Dermis microvascular lymphatic vessel endothelial cell (primary cell): ENCODE measurements at regions not wholly inside any gene's neighbourhood (a gene's known extent, or its start where the extent isn't known, plus 50 kb on each side); places are given as distances from the start of the nearest gene placed in this dataset.
"Not testable (repeated sequence)": the region's sequence is repeated elsewhere in the genome, so short reads cannot be mapped to it uniquely, and the experiment has no call there.

ENCODE experiments used
- DNase-seq, 2 donors: peaks; one replicate each; pipeline versions ENCODE4 v3.0.0 to v3.0.0-alpha.2; 2010; ENCODE audit warnings: low read depth in 2 of 2

- no peak for DNase-seq
Measured at GRCh38 chr15:70236341-70237086, 138.8 kb upstream of the TLE3 start.

GRCh38 chr15:70235347-70235746, 137.6 kb upstream of the TLE3 start:
- DNase-seq, result no peak

GRCh38 chr15:70234256-70234905, 136.7 kb upstream of the TLE3 start:
- DNase-seq, result no peak

- no peak for DNase-seq
Measured at GRCh38 chr15:70231484-70231883, 133.8 kb upstream of the TLE3 start.

GRCh38 chr15:70227918-70228317, 130.2 kb upstream of the TLE3 start:
- DNase-seq, result not testable (repeated sequence)

- no peak for DNase-seq
Measured at GRCh38 chr15:70227147-70227546, 129.4 kb upstream of the TLE3 start.

- no peak for DNase-seq
Measured at GRCh38 chr15:70226337-70226980, 128.7 kb upstream of the TLE3 start.

GRCh38 chr15:70225416-70225815, 127.7 kb upstream of the TLE3 start:
- no peak for DNase-seq

- peak in 1 of 2 donors; percentile 6 for DNase-seq
Measured at GRCh38 chr15:70222606-70223005, 124.9 kb upstream of the TLE3 start.

- no peak for DNase-seq
Measured at GRCh38 chr15:70220490-70221096, 122.9 kb upstream of the TLE3 start.

- DNase-seq, result no peak
Measured at GRCh38 chr15:70219966-70220365, 122.2 kb upstream of the TLE3 start.

- DNase-seq, result no peak
Measured at GRCh38 chr15:70219256-70219895, 121.7 kb upstream of the TLE3 start.

GRCh38 chr15:70217226-70218160, 119.8 kb upstream of the TLE3 start:
- no peak for DNase-seq

- no peak for DNase-seq
Measured at GRCh38 chr15:70215951-70216350, 118.2 kb upstream of the TLE3 start.

- DNase-seq, result no peak
Measured at GRCh38 chr15:70214941-70215635, 117.4 kb upstream of the TLE3 start.

GRCh38 chr15:70214276-70214675, 116.6 kb upstream of the TLE3 start:
- DNase-seq, result no peak

GRCh38 chr15:70213794-70214193, 116.1 kb upstream of the TLE3 start:
- DNase-seq, result no peak

GRCh38 chr15:70212963-70213315, 115.2 kb upstream of the TLE3 start:
- no peak for DNase-seq

GRCh38 chr15:70212286-70212962, 114.7 kb upstream of the TLE3 start:
- peak in 1 of 2 donors; percentile 61 for DNase-seq

- DNase-seq, result peak in 1 of 2 donors; percentile 19
Measured at GRCh38 chr15:70210528-70210927, 112.8 kb upstream of the TLE3 start.
